H1 (cell line): ENCODE measurements at regions not wholly inside any gene's neighbourhood (a gene's known extent, or its start where the extent isn't known, plus 50 kb on each side); places are given as distances from the start of the nearest gene placed in this dataset.

ENCODE experiments used
- CTCF ChIA-PET: fragments of 300-600 bp; sonication (Branson Sonifier 250); formaldehyde crosslinking; loops from one replicate; lab custom pipeline; 2021; ENCODE audit not compliant: partially characterized antibody; lab: Charles Lee
- POLR2A ChIA-PET: fragments of 300-600 bp; sonication (Branson Sonifier 250); formaldehyde crosslinking; loops from one replicate; lab custom pipeline; 2021; ENCODE audit warnings: inconsistent platforms; ENCODE audit not compliant: partially characterized antibody; lab: Charles Lee
- DNase-seq, 2 experiments: peaks; one replicate each; pipeline versions ENCODE4 v3.0.0 to v3.0.0-alpha.2; 2010 to 2022; ENCODE audit warnings: low spot score in 2 of 2, low read depth in 1 of 2, mixed read lengths in 1 of 2
- FAIRE-seq: peaks from 2 replicates; lab custom pipeline; 2011; peaks lifted over from hg19 to GRCh38; lab: Jason Lieb, UNC
- H2AFZ ChIP-seq: 2 replicates; pipeline ENCODE4 v1.8.1; 2012; ENCODE audit warnings: low read length, inconsistent platforms
- H2AK5ac ChIP-seq: 2 replicates; pipeline ENCODE4 v1.6.1; 2013; ENCODE audit warnings: low read depth, low read length
- H2BK120ac ChIP-seq: replicated peaks from 2 replicates; pipeline ENCODE3; 2013; ENCODE audit warnings: low read depth, low read length, inconsistent platforms
- H2BK12ac ChIP-seq: 2 replicates; pipeline ENCODE4 v1.6.1; 2013; ENCODE audit warnings: low read depth, low read length
- H2BK15ac ChIP-seq: 2 replicates; pipeline ENCODE4 v1.6.1; 2013; ENCODE audit warnings: low read length
- H2BK20ac ChIP-seq: 2 replicates; pipeline ENCODE4 v1.6.1; 2013; ENCODE audit warnings: low read length
- H2BK5ac ChIP-seq: 2 replicates; pipeline ENCODE4 v1.6.1; 2013; ENCODE audit warnings: low read depth, low read length
- H3K14ac ChIP-seq: 2 replicates; pipeline ENCODE4 v1.6.1; 2013; ENCODE audit warnings: inconsistent platforms; ENCODE audit not compliant: insufficient read length
- H3K18ac ChIP-seq: 2 replicates; pipeline ENCODE4 v1.6.1; 2013; ENCODE audit warnings: low read length; ENCODE audit errors: extremely low read depth
- H3K23ac ChIP-seq: 2 replicates; pipeline ENCODE4 v1.6.1; 2013; ENCODE audit warnings: inconsistent platforms; ENCODE audit not compliant: insufficient read length
- H3K23me2 ChIP-seq: 2 replicates; pipeline ENCODE4 v1.6.1; 2013; ENCODE audit warnings: low read depth, low read length
- H3K27ac ChIP-seq: 2 replicates; pipeline ENCODE4 v1.6.1; 2011; ENCODE audit warnings: low read depth, low read length, inconsistent platforms
- H3K27me3 ChIP-seq, 4 experiments: replicated peaks in 1 of 4; 1 replicate in 1 of 4; 2 replicates in 3 of 4; pipeline versions ENCODE4 v1.6.1 to v1.8.1; 2011 to 2013; ENCODE audit warnings: low read length in 3 of 4, mild to moderate bottlenecking in 3 of 4, inconsistent platforms in 2 of 4, mixed read lengths in 2 of 4, moderate library complexity in 1 of 4; ENCODE audit not compliant: control insufficient read depth in 3 of 4, insufficient read depth in 3 of 4; ENCODE audit errors: extremely low read depth in 1 of 4
- H3K36me3 ChIP-seq, 4 experiments: 2 replicates each; pipeline versions ENCODE4 v1.6.1 to v1.8.1; 2011 to 2013; ENCODE audit warnings: mild to moderate bottlenecking in 4 of 4, low read length in 3 of 4, moderate library complexity in 2 of 4, control low read depth in 1 of 4, inconsistent platforms in 1 of 4; ENCODE audit not compliant: insufficient read depth in 4 of 4, control insufficient read depth in 2 of 4
- H3K4ac ChIP-seq: replicated peaks from 2 replicates; pipeline ENCODE3; 2013; ENCODE audit warnings: low read length, low read depth, mixed read lengths, inconsistent platforms; ENCODE audit not compliant: insufficient read length
- H3K4me1 ChIP-seq, 4 experiments: replicated peaks in 1 of 4; 1 replicate in 1 of 4; 2 replicates in 3 of 4; pipeline versions ENCODE4 v1.6.1 to v1.8.1; 2011 to 2013; ENCODE audit warnings: low read length in 3 of 4, inconsistent platforms in 2 of 4, mixed read lengths in 1 of 4; ENCODE audit not compliant: insufficient read depth in 4 of 4, control insufficient read depth in 3 of 4
- H3K4me2 ChIP-seq, 2 experiments: 2 replicates each; pipeline versions ENCODE4 v1.6.1 to v1.8.1; 2011 to 2013; ENCODE audit warnings: low read depth in 2 of 2, low read length in 2 of 2, control low read depth in 1 of 2, inconsistent platforms in 1 of 2, mild to moderate bottlenecking in 1 of 2; ENCODE audit not compliant: insufficient read depth in 1 of 2
- H3K4me3 ChIP-seq, 4 experiments: fragments of 200-600, 300-600 bp in 1 of 4; sonication (generic), shearing (Covaris generic), sonication (Bioruptor Twin) in 1 of 4; 2 replicates each; pipeline versions ENCODE4 v1.5.1 to v1.8.1; 2011 to 2016; ENCODE audit warnings: low read length in 4 of 4, low read depth in 3 of 4, control low read depth in 2 of 4, inconsistent platforms in 2 of 4, mild to moderate bottlenecking in 2 of 4, mixed read lengths in 1 of 4, moderate library complexity in 1 of 4; ENCODE audit not compliant: insufficient read depth in 2 of 4; ENCODE audit errors: extremely low read depth in 1 of 4
- H3K56ac ChIP-seq: replicated peaks from 2 replicates; pipeline ENCODE3; 2013; ENCODE audit warnings: low read depth, mild to moderate bottlenecking, mixed read lengths, low read length, inconsistent platforms; ENCODE audit not compliant: insufficient read length
- H3K79me1 ChIP-seq: 2 replicates; pipeline ENCODE4 v1.6.1; 2013; ENCODE audit warnings: low read depth, low read length, control low read depth
- H3K79me2 ChIP-seq, 2 experiments: 2 replicates each; pipeline versions ENCODE4 v1.6.1 to v1.8.1; 2012 to 2013; ENCODE audit warnings: low read length in 2 of 2, mild to moderate bottlenecking in 2 of 2, inconsistent platforms in 1 of 2; ENCODE audit not compliant: insufficient read depth in 2 of 2, control insufficient read depth in 1 of 2
- H3K9ac ChIP-seq, 4 experiments: replicated peaks in 1 of 4; 1 replicate in 1 of 4; 2 replicates in 3 of 4; pipeline versions ENCODE4 v1.6.1 to v1.8.1; 2011 to 2013; ENCODE audit warnings: low read depth in 3 of 4, low read length in 3 of 4, control low read depth in 2 of 4, mild to moderate bottlenecking in 2 of 4, moderate library complexity in 2 of 4, inconsistent platforms in 1 of 4; ENCODE audit errors: extremely low read depth in 1 of 4
- H3K9me3 ChIP-seq, 2 experiments: 2 replicates each; pipeline versions ENCODE4 v1.6.1 to v1.8.1; 2012 to 2013; ENCODE audit warnings: mild to moderate bottlenecking in 2 of 2, moderate library complexity in 2 of 2, control low read depth in 1 of 2, inconsistent platforms in 1 of 2, low read depth in 1 of 2, low read length in 1 of 2, mixed read lengths in 1 of 2; ENCODE audit not compliant: insufficient read depth in 2 of 2
- H4K20me1 ChIP-seq, 2 experiments: replicated peaks in 1 of 2; 2 replicates each; pipeline versions ENCODE3 to v1.8.1; 2011 to 2013; ENCODE audit warnings: inconsistent platforms in 2 of 2, low read length in 2 of 2, mild to moderate bottlenecking in 1 of 2; ENCODE audit not compliant: insufficient read depth in 2 of 2, control insufficient read depth in 1 of 2
- H4K5ac ChIP-seq: 2 replicates; pipeline ENCODE4 v1.6.1; 2013; ENCODE audit warnings: low read length, low read depth, mixed read lengths, inconsistent platforms; ENCODE audit not compliant: insufficient read length
- H4K8ac ChIP-seq: 2 replicates; pipeline ENCODE4 v1.8.0; 2013; ENCODE audit warnings: mild to moderate bottlenecking, moderate library complexity, low read length, inconsistent platforms; ENCODE audit not compliant: insufficient read depth; ENCODE audit errors: extremely low read depth
- H4K91ac ChIP-seq: replicated peaks from 2 replicates; pipeline ENCODE3; 2013; ENCODE audit warnings: low read length, mixed read lengths, inconsistent platforms; ENCODE audit not compliant: insufficient read length
- BACH1 ChIP-seq: IDR thresholded peaks from 2 replicates; pipeline ENCODE4 v1.6.1; 2012; ENCODE audit warnings: low read length, improper control_type of control experiment
- GABPA ChIP-seq: IDR thresholded peaks from 2 replicates; pipeline ENCODE4 v1.6.1; 2011; ENCODE audit warnings: mild to moderate bottlenecking, low read length, moderate library complexity, borderline replicate concordance; ENCODE audit not compliant: insufficient read depth
- JUN ChIP-seq: IDR thresholded peaks from 2 replicates; pipeline ENCODE4 v1.6.1; 2011; ENCODE audit warnings: low read depth, mild to moderate bottlenecking, improper control_type of control experiment, low read length
- JUND ChIP-seq: IDR thresholded peaks from 2 replicates; pipeline ENCODE4 v1.6.1; 2011; ENCODE audit warnings: mild to moderate bottlenecking, improper control_type of control experiment, low read length
- NANOG ChIP-seq: IDR thresholded peaks from 2 replicates; pipeline ENCODE4 v1.6.1; 2011; ENCODE audit warnings: low read length, low read depth, mild to moderate bottlenecking, inconsistent platforms; ENCODE audit not compliant: insufficient read depth, poor library complexity, severe bottlenecking
- NRF1 ChIP-seq: IDR thresholded peaks from 2 replicates; pipeline ENCODE4 v1.6.1; 2011; ENCODE audit warnings: mild to moderate bottlenecking, low read depth, low read length, improper control_type of control experiment
- RAD21 ChIP-seq, 2 experiments: IDR thresholded peaks in 1 of 2; conservative IDR thresholded peaks in 1 of 2; 2 replicates each; pipeline ENCODE4 v1.6.1; 2011; ENCODE audit warnings: low read depth in 2 of 2, low read length in 2 of 2, improper control_type of control experiment in 1 of 2, inconsistent platforms in 1 of 2, mild to moderate bottlenecking in 1 of 2, moderate library complexity in 1 of 2
- RNF2 ChIP-seq: fragments of 200-900, 300-1000 bp; sonication (generic); IDR thresholded peaks from 2 replicates; pipeline ENCODE4 v1.7.1; 2016; ENCODE audit warnings: borderline replicate concordance, low read depth, mild to moderate bottlenecking, antibody characterized with exemption, low read length; ENCODE audit not compliant: poor library complexity, severe bottlenecking; ENCODE audit errors: missing control alignments
- SIN3A ChIP-seq, 2 experiments: IDR thresholded peaks in 1 of 2; conservative IDR thresholded peaks in 1 of 2; 2 replicates each; pipeline ENCODE4 v1.6.1; 2011 to 2012; ENCODE audit warnings: low read length in 2 of 2, improper control_type of control experiment in 1 of 2, low read depth in 1 of 2, mild to moderate bottlenecking in 1 of 2
- SIX5 ChIP-seq: IDR thresholded peaks from 2 replicates; pipeline ENCODE4 v1.6.1; 2011; ENCODE audit warnings: mild to moderate bottlenecking, low read depth, low read length
- ZNF274 ChIP-seq: IDR thresholded peaks from 2 replicates; pipeline ENCODE4 v1.7.0; 2012; ENCODE audit warnings: low read length, borderline replicate concordance; ENCODE audit errors: extremely low read depth
- WGBS, 2 experiments: shearing (Covaris generic) in 1 of 2; methylation state at CpG; one replicate each; pipeline versions ENCODE4 v1.1.6 to v1.1.7; 2013 to 2015; ENCODE audit warnings: low lambda C conversion rate in 2 of 2, mixed read lengths in 2 of 2, inconsistent platforms in 1 of 2, low coverage in 1 of 2, missing lambda C conversion rate in 1 of 2; ENCODE audit not compliant: insufficient replicate concordance in 2 of 2, insufficient coverage in 1 of 2, insufficient read length in 1 of 2; ENCODE audit errors: extremely low coverage in 1 of 2, missing lambda C conversion rate in 1 of 2; 5-methylcytosine and 5-hydroxymethylcytosine counted together

DNA sequence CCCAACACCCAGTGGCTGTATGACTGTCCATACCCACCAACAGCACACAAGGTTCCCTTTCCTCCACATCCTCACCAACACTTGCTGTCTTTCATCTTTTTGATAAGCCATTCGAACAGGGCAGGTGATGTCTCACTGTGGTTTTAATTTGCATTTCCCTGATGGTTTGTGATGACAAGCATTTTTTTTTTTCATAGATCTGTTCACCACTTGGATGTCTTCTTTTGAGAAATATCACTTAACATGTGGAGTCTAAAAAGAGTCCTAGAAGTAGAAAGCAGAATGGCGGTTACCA lies 198.1 kb upstream of the DIO3 start:
- ChIA-PET POLR2A (interaction anchor here (0.6 kb wide), 1 partner anchor 1842 kb away, joined by 4 read pairs; no protein-coding TSS in a partner anchor), CTCF (no interaction called here)
- Histone ChIP-seq H4K8ac (no peak overlapping the region), H3K23me2 (no peaks in the 10 kb centered on the region), H3K4me3 (no peak overlapping the region), H2AFZ (no peak overlapping the region), H2BK120ac (no peak overlapping the region), H3K36me3 (no peaks in the 10 kb centered on the region), H2BK15ac (no peak overlapping the region), H4K91ac (no peak overlapping the region), H3K4me2 (no peak overlapping the region), H3K18ac (no peak overlapping the region), H4K20me1 (no peaks in the 10 kb centered on the region), H3K9me3 (no peaks in the 10 kb centered on the region), H3K27me3 (no peaks in the 10 kb centered on the region; a peak in 2 of 7 replicates), H2AK5ac (no peak overlapping the region), H3K4ac (no peak overlapping the region), H2BK5ac (no peak overlapping the region), H3K27ac (no peak overlapping the region), H3K79me1 (no peaks in the 10 kb centered on the region), H3K9ac (no peak overlapping the region), H3K14ac (no peak overlapping the region), H3K23ac (no peak overlapping the region), H3K4me1 (peaks cover 0 to 19% (median 5%) of the 10 kb centered on the region in 4 experiments; a peak in 4 of 7 replicates), H3K56ac (no peak overlapping the region), H3K79me2 (no peaks in the 10 kb centered on the region), H2BK12ac (no peak overlapping the region), H4K5ac (no peak overlapping the region), H2BK20ac (no peak overlapping the region)
- WGBS, 2 experiments, result 87% methylated on average over 2 of the region's 2 CpGs; no CpG with 5 or more reads in 1 of the 2 experiments
- DNase-seq (no peak), FAIRE-seq (no peak)
- TF ChIP-seq ZNF274 (no peak), NRF1 (no peak), JUN (no peak), GABPA (no peak), RAD21 (IDR thresholded peaks at IDR 0.05 in 1 of 2, conservative IDR thresholded peaks at IDR 0.05 in 1 of 2; ENCODE audit: low read depth in 2 of 2, low read length in 2 of 2) (no peak), SIN3A (conservative IDR thresholded peaks at IDR 0.05 in 1 of 2, IDR thresholded peaks at IDR 0.05 in 1 of 2; ENCODE audit: low read depth in 1 of 2, low read length in 2 of 2) (no peak), JUND (no peak), RNF2 (no peak), BACH1 (no peak), SIX5 (no peak), NANOG (no peak)
